HCT116 (cell line): ENCODE measurements at regions not wholly inside any gene's neighbourhood (a gene's known extent, or its start where the extent isn't known, plus 50 kb on each side); places are given as distances from the start of the nearest gene placed in this dataset.

Experiments used
- CTCF ChIP-seq, 3 experiments: fragments of 200-600 bp in 1 of 3; sonication (generic) in 1 of 3; IDR thresholded peaks in 2 of 3; conservative IDR thresholded peaks in 1 of 3; 2 replicates each; pipeline ENCODE4 v1.5.1; 2012 to 2017; ENCODE audit warnings: low read depth in 2 of 3, low read length in 2 of 3, antibody characterized with exemption in 1 of 3, borderline replicate concordance in 1 of 3, control low read depth in 1 of 3, mild to moderate bottlenecking in 1 of 3, mixed read lengths in 1 of 3, mixed run types in 1 of 3, moderate library complexity in 1 of 3; ENCODE audit not compliant: insufficient read depth in 1 of 3
- POLR2A ChIP-seq: IDR thresholded peaks from 2 replicates; pipeline ENCODE4 v1.7.0; 2011; ENCODE audit warnings: borderline replicate concordance; ENCODE audit not compliant: insufficient read depth, insufficient read length; ENCODE audit errors: extremely low read depth
- ZFX ChIP-seq: fragments of 450-650 bp; IDR thresholded peaks from 2 replicates; pipeline ENCODE4 v1.6.1; 2017

GRCh38 chr1:14205066-14205465 lies 393.4 kb upstream of the KAZN start:
- no peak for TF ChIP-seq CTCF (IDR thresholded peaks at IDR 0.05 in 2 of 3, conservative IDR thresholded peaks at IDR 0.05 in 1 of 3; ENCODE audit: borderline replicate concordance in 1 of 3, insufficient read depth in 1 of 3, low read depth in 2 of 3, low read length in 2 of 3)
- TF ChIP-seq POLR2A = no peak
- no peak for TF ChIP-seq ZFX
